HCT116 (cell line): ENCODE measurements at regions not wholly inside any gene's neighbourhood (a gene's known extent, or its start where the extent isn't known, plus 50 kb on each side); places are given as distances from the start of the nearest gene placed in this dataset.

Experiments
- ATAC-seq: fragments of 200-7000 bp; cut with Tn5 transposase; 2 replicates; pipeline ENCODE4 v1.9.1; 2020; ENCODE audit warnings: mild to moderate bottlenecking, moderate library complexity
- BruUV-seq: library from RNA; stranded (reverse); fragments of 400-500 nt; replicated peaks from 2 replicates; lab custom pipeline; 2021; lab: Mats Ljungman, UMichigan
- CTCF ChIA-PET: fragments of 300-600 bp; sonication (Branson Sonifier 250); formaldehyde crosslinking; loops from one replicate; lab custom pipeline; 2021; ENCODE audit warnings: antibody characterized with exemption; lab: Charles Lee
- POLR2A ChIA-PET: fragments of 300-600, 350-600 bp; sonication (Branson Sonifier 250); formaldehyde crosslinking; loops from one replicate; lab custom pipeline; 2021; ENCODE audit warnings: antibody characterized with exemption; lab: Charles Lee
- RAD21 ChIA-PET, 2 experiments: fragments of 300-600 bp; sonication (Branson Sonifier 250); formaldehyde crosslinking; loops; one replicate each; lab custom pipeline; 2023; ENCODE audit warnings: low total read pairs in 2 of 2; ENCODE audit not compliant: uncharacterized antibody in 2 of 2, unreplicated experiment in 2 of 2, low non-redundant PET in 1 of 2; lab: Charles Lee
- DNase-seq: peaks from one replicate; pipeline ENCODE4 v3.0.0-alpha.2; 2010; ENCODE audit warnings: low read depth, low spot score
- H2AFZ ChIP-seq: fragments of 200-600 bp; shearing (Covaris generic), sonication (generic); 2 replicates; pipeline ENCODE4 v1.6.1; 2017; ENCODE audit warnings: low read depth, mixed run types, mixed read lengths, antibody characterized with exemption, low read length; ENCODE audit not compliant: poor library complexity, severe bottlenecking
- H3K27ac ChIP-seq: 2 replicates; pipeline ENCODE4 v1.5.1; 2012; ENCODE audit warnings: low read depth, low read length
- H3K27me3 ChIP-seq: fragments of 200-600 bp; sonication (generic); 2 replicates; pipeline ENCODE4 v1.6.1; 2016; ENCODE audit warnings: mixed run types, low read length, mixed read lengths; ENCODE audit not compliant: insufficient read depth
- H3K36me3 ChIP-seq, 2 experiments: fragments of 200-500 bp in 1 of 2; fragments of 200-600 bp in 1 of 2; sonication (Bioruptor generic) in 1 of 2; sonication (generic) in 1 of 2; 2 replicates each; pipeline versions ENCODE4 v1.5.1 to v1.6.1; 2014 to 2016; ENCODE audit warnings: low read length in 2 of 2, inconsistent platforms in 1 of 2, mixed read lengths in 1 of 2, mixed run types in 1 of 2; ENCODE audit not compliant: insufficient read depth in 2 of 2, control insufficient read depth in 1 of 2
- H3K4me1 ChIP-seq, 2 experiments: fragments of 200-600 bp in 1 of 2; sonication (generic) in 1 of 2; 2 replicates each; pipeline versions ENCODE4 v1.5.1 to v1.6.1; 2012 to 2017; ENCODE audit warnings: low read length in 2 of 2, inconsistent platforms in 1 of 2, mild to moderate bottlenecking in 1 of 2, mixed read lengths in 1 of 2, mixed run types in 1 of 2, moderate library complexity in 1 of 2; ENCODE audit not compliant: insufficient read depth in 2 of 2, control insufficient read depth in 1 of 2
- H3K4me2 ChIP-seq: fragments of 200-600 bp; sonication (generic); 2 replicates; pipeline ENCODE4 v1.6.1; 2017; ENCODE audit warnings: mixed run types, low read length, mixed read lengths
- H3K4me3 ChIP-seq, 2 experiments: fragments of 200-600 bp in 1 of 2; sonication (generic) in 1 of 2; replicated peaks in 1 of 2; 2 replicates each; pipeline ENCODE4 v1.5.1; 2011 to 2016; ENCODE audit warnings: low read length in 2 of 2, control low read depth in 1 of 2, low read depth in 1 of 2, mild to moderate bottlenecking in 1 of 2, mixed read lengths in 1 of 2, mixed run types in 1 of 2
- H3K79me2 ChIP-seq: fragments of 200-600 bp; sonication (generic); 2 replicates; pipeline ENCODE4 v1.6.1; 2017; ENCODE audit warnings: mild to moderate bottlenecking, mixed run types, low read length, moderate library complexity, mixed read lengths; ENCODE audit not compliant: insufficient read depth
- H3K9ac ChIP-seq: fragments of 200-600 bp; sonication (generic); 2 replicates; pipeline ENCODE4 v1.6.1; 2016; ENCODE audit warnings: low read length, mixed read lengths
- H3K9me2 ChIP-seq: fragments of 200-600 bp; sonication (generic), shearing (Covaris generic); 2 replicates; pipeline ENCODE4 v1.6.1; 2017; ENCODE audit warnings: mixed run types, mild to moderate bottlenecking, moderate library complexity; ENCODE audit not compliant: insufficient read depth
- H3K9me3 ChIP-seq, 2 experiments: fragments of 200-500 bp in 1 of 2; fragments of 200-600 bp in 1 of 2; sonication (Bioruptor generic) in 1 of 2; sonication (generic) in 1 of 2; 2 replicates each; pipeline ENCODE4 v1.6.1; 2014 to 2017; ENCODE audit warnings: low read length in 2 of 2, mixed read lengths in 2 of 2, inconsistent platforms in 1 of 2, low read depth in 1 of 2, mild to moderate bottlenecking in 1 of 2, mixed run types in 1 of 2, moderate library complexity in 1 of 2; ENCODE audit not compliant: control insufficient read depth in 1 of 2, insufficient read depth in 1 of 2
- H4K20me1 ChIP-seq: fragments of 200-600 bp; sonication (generic), shearing (Covaris generic); 2 replicates; pipeline ENCODE4 v1.6.1; 2017; ENCODE audit warnings: mixed run types, mild to moderate bottlenecking, moderate library complexity; ENCODE audit not compliant: insufficient read depth
- CBX3 ChIP-seq: IDR thresholded peaks from 2 replicates; pipeline ENCODE4 v1.6.1; 2012; ENCODE audit warnings: low read depth
- EGR1 ChIP-seq: IDR thresholded peaks from 2 replicates; pipeline ENCODE4 v1.6.1; 2012; ENCODE audit warnings: low read depth
- ELF1 ChIP-seq: IDR thresholded peaks from 2 replicates; pipeline ENCODE4 v1.6.1; 2012; ENCODE audit warnings: low read depth, borderline replicate concordance
- FOSL1 ChIP-seq: IDR thresholded peaks from 2 replicates; pipeline ENCODE4 v1.6.1; 2012; ENCODE audit warnings: low read depth
- POLR2AphosphoS5 ChIP-seq: IDR thresholded peaks from 2 replicates; pipeline ENCODE4 v1.6.1; 2011; ENCODE audit warnings: mild to moderate bottlenecking, low read depth, low read length, moderate library complexity
- SP1 ChIP-seq: IDR thresholded peaks from 2 replicates; pipeline ENCODE4 v1.6.1; 2012; ENCODE audit warnings: low read depth
- SRF ChIP-seq: IDR thresholded peaks from 2 replicates; pipeline ENCODE4 v1.6.1; 2012; ENCODE audit warnings: low read depth
- TCF7L2 ChIP-seq: IDR thresholded peaks from 2 replicates; pipeline ENCODE4 v1.7.0; 2011; ENCODE audit warnings: borderline replicate concordance, inconsistent platforms; ENCODE audit not compliant: insufficient read depth, insufficient read length; ENCODE audit errors: extremely low read depth
- ZNF274 ChIP-seq: fragments of 200-500 bp; sonication (Bioruptor generic); IDR thresholded peaks from 2 replicates; pipeline ENCODE4 v1.6.1; 2014; ENCODE audit warnings: mild to moderate bottlenecking, low read depth, low read length, inconsistent platforms
- intact Hi-C: fragments of 100-400 bp; cut with micrococcal nuclease; formaldehyde crosslinking; loops from 2 replicates; pipeline ENCODE4 v1.10.0; 2022
- TF ChIP-seq, protein P1 (sequence below): IDR thresholded peaks from 2 replicates; pipeline ENCODE4 v1.6.1; 2012
- TF ChIP-seq, protein P2 (sequence below), 3 experiments: fragments of 200-600 bp in 1 of 3; sonication (generic) in 1 of 3; IDR thresholded peaks in 2 of 3; conservative IDR thresholded peaks in 1 of 3; 2 replicates each; pipeline ENCODE4 v1.5.1; 2012 to 2017; ENCODE audit warnings: low read depth in 2 of 3, low read length in 2 of 3, antibody characterized with exemption in 1 of 3, borderline replicate concordance in 1 of 3, control low read depth in 1 of 3, mild to moderate bottlenecking in 1 of 3, mixed read lengths in 1 of 3, mixed run types in 1 of 3, moderate library complexity in 1 of 3; ENCODE audit not compliant: insufficient read depth in 1 of 3
- TF ChIP-seq, protein P3 (sequence below): IDR thresholded peaks from 2 replicates; pipeline ENCODE4 v1.6.1; 2011; ENCODE audit warnings: mild to moderate bottlenecking, low read length, moderate library complexity; ENCODE audit not compliant: insufficient replicate concordance; ENCODE audit errors: extremely low read depth
- TF ChIP-seq, protein P4 (sequence below): IDR thresholded peaks from 2 replicates; pipeline ENCODE4 v1.6.1; 2012

DNA sequence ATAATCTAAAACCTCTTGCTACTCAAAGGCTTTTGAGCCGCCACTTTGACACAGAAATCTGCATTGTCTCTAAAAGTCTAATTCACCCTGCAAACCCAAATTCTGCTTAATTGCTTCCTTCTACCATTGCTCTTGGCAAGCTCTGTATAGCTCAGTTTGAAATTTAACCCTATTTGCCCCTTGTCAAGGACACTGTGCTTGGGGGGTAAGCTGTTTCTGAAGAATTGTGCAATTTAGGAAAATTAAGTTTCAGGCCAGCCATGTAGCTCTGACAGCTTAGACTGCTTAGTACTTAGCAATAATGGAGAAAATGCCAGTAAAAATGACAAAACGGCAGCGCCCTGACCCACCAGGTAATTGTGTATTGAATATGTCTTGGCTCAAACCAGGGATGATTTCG is 282.2 kb downstream of the OLFM4 start:
- TF ChIP-seq, protein P1, sequence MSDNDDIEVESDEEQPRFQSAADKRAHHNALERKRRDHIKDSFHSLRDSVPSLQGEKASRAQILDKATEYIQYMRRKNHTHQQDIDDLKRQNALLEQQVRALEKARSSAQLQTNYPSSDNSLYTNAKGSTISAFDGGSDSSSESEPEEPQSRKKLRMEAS: no peak
- no peak for ATAC-seq
- H3K27ac ChIP-seq: no peak overlapping the region
- no peaks in the 10 kb centered on the region for H3K4me1 ChIP-seq
- ChIA-PET CTCF (no interaction called here), RAD21 (no interaction called here), POLR2A (no interaction called here)
- no peak overlapping the region for H2AFZ ChIP-seq
- no TSS peak for BruUV-seq
- H3K9me2 ChIP-seq: no peaks in the 10 kb centered on the region
- H3K9ac ChIP-seq: no peak overlapping the region
- no peaks in the 10 kb centered on the region for H3K79me2 ChIP-seq
- intact Hi-C loops: no loop called here
- H3K36me3 ChIP-seq: no peaks in the 10 kb centered on the region
- DNase-seq: no peak
- H3K4me2 ChIP-seq: no peak overlapping the region
- no peaks in the 10 kb centered on the region for H4K20me1 ChIP-seq
- no peak overlapping the region for H3K4me3 ChIP-seq
- no peaks in the 10 kb centered on the region for H3K27me3 ChIP-seq
- H3K9me3 ChIP-seq: peaks cover 5 to 26% of the 10 kb centered on the region in 2 experiments; a peak in 2 of 4 replicates

DNA sequence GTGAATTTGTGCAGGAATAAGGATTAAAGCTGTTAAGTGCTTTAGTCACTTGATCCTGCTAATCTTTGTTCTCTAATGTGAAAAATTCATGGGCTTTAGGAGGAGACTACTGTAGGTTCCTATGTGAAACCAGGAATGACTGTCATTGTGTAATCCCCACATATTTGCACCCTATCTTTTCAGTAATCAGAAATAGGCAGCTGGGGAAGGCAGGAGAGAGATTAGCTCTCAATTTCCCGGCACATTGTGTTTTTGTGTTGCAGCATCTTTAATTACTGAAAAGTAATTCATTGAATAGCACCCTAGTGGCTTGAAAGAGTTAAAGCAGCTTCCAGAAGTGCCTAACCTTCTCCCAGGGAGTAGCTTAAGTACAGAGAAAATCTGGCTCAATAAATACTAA is 282.9 kb downstream of the OLFM4 start:
- CTCF ChIA-PET: no interaction called here
- Histone ChIP-seq H3K9me2 (no peaks in the 10 kb centered on the region), H3K79me2 (no peaks in the 10 kb centered on the region), H3K4me2 (no peak overlapping the region), H3K9me3 (peaks cover 5 to 29% of the 10 kb centered on the region in 2 experiments; a peak in 2 of 4 replicates), H3K4me1 (no peaks in the 10 kb centered on the region), H4K20me1 (no peaks in the 10 kb centered on the region), H3K9ac (no peak overlapping the region), H3K27ac (no peak overlapping the region), H2AFZ (no peak overlapping the region), H3K27me3 (no peaks in the 10 kb centered on the region), H3K4me3 (no peak overlapping the region), H3K36me3 (no peaks in the 10 kb centered on the region)
- ATAC-seq (no peak), DNase-seq (no peak)
- no TSS peak for BruUV-seq
- POLR2A ChIA-PET: no interaction called here
- RAD21 ChIA-PET: no interaction called here
- intact Hi-C loops: no loop called here
- TF ChIP-seq, protein P1: no peak
- TF ChIP-seq EGR1 (no peak), ZNF274 (no peak), TCF7L2 (no peak), FOSL1 (no peak), ELF1 (no peak), SP1 (no peak), CBX3 (no peak), POLR2AphosphoS5 (no peak), SRF (no peak)
- TF ChIP-seq, protein P2, sequence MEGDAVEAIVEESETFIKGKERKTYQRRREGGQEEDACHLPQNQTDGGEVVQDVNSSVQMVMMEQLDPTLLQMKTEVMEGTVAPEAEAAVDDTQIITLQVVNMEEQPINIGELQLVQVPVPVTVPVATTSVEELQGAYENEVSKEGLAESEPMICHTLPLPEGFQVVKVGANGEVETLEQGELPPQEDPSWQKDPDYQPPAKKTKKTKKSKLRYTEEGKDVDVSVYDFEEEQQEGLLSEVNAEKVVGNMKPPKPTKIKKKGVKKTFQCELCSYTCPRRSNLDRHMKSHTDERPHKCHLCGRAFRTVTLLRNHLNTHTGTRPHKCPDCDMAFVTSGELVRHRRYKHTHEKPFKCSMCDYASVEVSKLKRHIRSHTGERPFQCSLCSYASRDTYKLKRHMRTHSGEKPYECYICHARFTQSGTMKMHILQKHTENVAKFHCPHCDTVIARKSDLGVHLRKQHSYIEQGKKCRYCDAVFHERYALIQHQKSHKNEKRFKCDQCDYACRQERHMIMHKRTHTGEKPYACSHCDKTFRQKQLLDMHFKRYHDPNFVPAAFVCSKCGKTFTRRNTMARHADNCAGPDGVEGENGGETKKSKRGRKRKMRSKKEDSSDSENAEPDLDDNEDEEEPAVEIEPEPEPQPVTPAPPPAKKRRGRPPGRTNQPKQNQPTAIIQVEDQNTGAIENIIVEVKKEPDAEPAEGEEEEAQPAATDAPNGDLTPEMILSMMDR (IDR thresholded peaks at IDR 0.05 in 2 of 3, conservative IDR thresholded peaks at IDR 0.05 in 1 of 3; ENCODE audit: borderline replicate concordance in 1 of 3, insufficient read depth in 1 of 3, low read depth in 2 of 3, low read length in 2 of 3): no peak
- TF ChIP-seq, protein P3, sequence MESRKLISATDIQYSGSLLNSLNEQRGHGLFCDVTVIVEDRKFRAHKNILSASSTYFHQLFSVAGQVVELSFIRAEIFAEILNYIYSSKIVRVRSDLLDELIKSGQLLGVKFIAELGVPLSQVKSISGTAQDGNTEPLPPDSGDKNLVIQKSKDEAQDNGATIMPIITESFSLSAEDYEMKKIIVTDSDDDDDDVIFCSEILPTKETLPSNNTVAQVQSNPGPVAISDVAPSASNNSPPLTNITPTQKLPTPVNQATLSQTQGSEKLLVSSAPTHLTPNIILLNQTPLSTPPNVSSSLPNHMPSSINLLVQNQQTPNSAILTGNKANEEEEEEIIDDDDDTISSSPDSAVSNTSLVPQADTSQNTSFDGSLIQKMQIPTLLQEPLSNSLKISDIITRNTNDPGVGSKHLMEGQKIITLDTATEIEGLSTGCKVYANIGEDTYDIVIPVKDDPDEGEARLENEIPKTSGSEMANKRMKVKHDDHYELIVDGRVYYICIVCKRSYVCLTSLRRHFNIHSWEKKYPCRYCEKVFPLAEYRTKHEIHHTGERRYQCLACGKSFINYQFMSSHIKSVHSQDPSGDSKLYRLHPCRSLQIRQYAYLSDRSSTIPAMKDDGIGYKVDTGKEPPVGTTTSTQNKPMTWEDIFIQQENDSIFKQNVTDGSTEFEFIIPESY: no peak
- TF ChIP-seq, protein P4, sequence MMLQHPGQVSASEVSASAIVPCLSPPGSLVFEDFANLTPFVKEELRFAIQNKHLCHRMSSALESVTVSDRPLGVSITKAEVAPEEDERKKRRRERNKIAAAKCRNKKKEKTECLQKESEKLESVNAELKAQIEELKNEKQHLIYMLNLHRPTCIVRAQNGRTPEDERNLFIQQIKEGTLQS: no peak
